K562 (cell line): ENCODE measurements at regions not wholly inside any gene's neighbourhood (a gene's known extent, or its start where the extent isn't known, plus 50 kb on each side); places are given as distances from the start of the nearest gene placed in this dataset.

Experiments
- ATAC-seq: fragments of 200-7000 bp; cut with Tn5 transposase; 3 replicates; pipeline ENCODE4 v1.9.1; 2020; ENCODE audit warnings: moderate library complexity
- BruUV-seq: library from RNA; stranded (reverse); fragments of 400-500 nt; replicated peaks from 2 replicates; lab custom pipeline; 2021; lab: Mats Ljungman, UMichigan
- CTCF ChIA-PET: fragments of 300-600 bp; formaldehyde crosslinking; extraction: SDS; loops from one replicate; lab custom pipeline; 2021; ENCODE audit warnings: low intra/inter-chr PET ratio; lab: Yijun Ruan, JAX
- POLR2A ChIA-PET: fragments of 300-600, 350-650 bp; sonication (Branson Sonifier 250); formaldehyde crosslinking; extraction: SDS; loops from one replicate; lab custom pipeline; 2021; ENCODE audit warnings: antibody characterized with exemption, inconsistent platforms; lab: Yijun Ruan, JAX
- DNase-seq, 4 experiments: peaks; one replicate each; pipeline versions ENCODE4 v3.0.0 to v3.0.0-alpha.2; 2011 to 2018; ENCODE audit warnings: low spot score in 3 of 4, mixed read lengths in 3 of 4; ENCODE audit errors: extremely low read depth in 1 of 4
- FAIRE-seq: peaks from 2 replicates; lab custom pipeline; 2011; peaks lifted over from hg19 to GRCh38; lab: Jason Lieb, UNC
- H2AFZ ChIP-seq: 2 replicates; pipeline ENCODE4 v1.6.0; 2011; ENCODE audit warnings: low read depth, low read length, control low read depth, inconsistent platforms
- H3K27ac ChIP-seq: fragments of 200-600 bp; 3 replicates; pipeline ENCODE4 v1.8.0; 2011; ENCODE audit warnings: low read depth, mild to moderate bottlenecking, control low read depth, inconsistent platforms, low read length, moderate library complexity, mixed read lengths; ENCODE audit errors: extremely low read depth
- H3K27me3 ChIP-seq, 2 experiments: fragments of 300-600 bp in 1 of 2; 2 replicates in 1 of 2; 3 replicates in 1 of 2; pipeline versions ENCODE4 v1.6.0 to v1.8.0; 2011; ENCODE audit warnings: inconsistent platforms in 2 of 2, low read length in 2 of 2, mild to moderate bottlenecking in 1 of 2, mixed read lengths in 1 of 2, moderate library complexity in 1 of 2; ENCODE audit not compliant: control insufficient read depth in 2 of 2, insufficient read depth in 2 of 2
- H3K36me3 ChIP-seq: fragments of 300-600 bp; 3 replicates; pipeline ENCODE4 v1.8.0; 2011; ENCODE audit warnings: mild to moderate bottlenecking, low read length, inconsistent platforms; ENCODE audit not compliant: control insufficient read depth, insufficient read depth
- H3K4me1 ChIP-seq, 2 experiments: fragments of 200-600 bp in 1 of 2; replicated peaks in 1 of 2; 2 replicates in 1 of 2; 3 replicates in 1 of 2; pipeline versions ENCODE4 v1.5.1 to v1.8.0; 2011; ENCODE audit warnings: inconsistent platforms in 2 of 2, low read length in 2 of 2, mild to moderate bottlenecking in 1 of 2, mixed read lengths in 1 of 2, moderate library complexity in 1 of 2; ENCODE audit not compliant: control insufficient read depth in 2 of 2, insufficient read depth in 2 of 2
- H3K4me2 ChIP-seq: 2 replicates; pipeline ENCODE4 v1.6.1; 2011; ENCODE audit warnings: low read length, control low read depth, inconsistent platforms, mixed read lengths; ENCODE audit not compliant: insufficient read depth
- H3K4me3 ChIP-seq: fragments of 200-600 bp; sonication (generic), shearing (Covaris generic); 2 replicates; pipeline ENCODE4 v1.5.1; 2016; ENCODE audit warnings: control low read depth, inconsistent platforms
- H3K79me2 ChIP-seq: fragments of 200-600 bp; 3 replicates; pipeline ENCODE4 v1.8.0; 2011; ENCODE audit warnings: low read length, inconsistent platforms; ENCODE audit not compliant: control insufficient read depth, insufficient read depth
- H3K9ac ChIP-seq, 2 experiments: 2 replicates each; pipeline versions ENCODE4 v1.6.0 to v1.6.1; 2011; ENCODE audit warnings: low read depth in 2 of 2, low read length in 2 of 2, control low read depth in 1 of 2, inconsistent platforms in 1 of 2, mild to moderate bottlenecking in 1 of 2, mixed read lengths in 1 of 2; ENCODE audit not compliant: insufficient read depth in 1 of 2
- H3K9me1 ChIP-seq: one replicate; pipeline ENCODE4 v1.6.0; 2011; ENCODE audit warnings: inconsistent platforms, mild to moderate bottlenecking, low read length, moderate library complexity; ENCODE audit not compliant: control insufficient read depth, insufficient read depth
- H3K9me3 ChIP-seq: replicated peaks from 2 replicates; pipeline ENCODE4 v1.5.1; 2011; ENCODE audit warnings: low read depth, low read length, inconsistent platforms; ENCODE audit not compliant: control insufficient read depth, insufficient read depth
- H4K20me1 ChIP-seq: replicated peaks from 2 replicates; pipeline ENCODE4 v1.6.1; 2011; ENCODE audit warnings: low read length, inconsistent platforms, mixed read lengths; ENCODE audit not compliant: control insufficient read depth, insufficient read depth
- FOXJ3 ChIP-seq: sonication (generic); formaldehyde crosslinking; IDR thresholded peaks from 2 replicates; pipeline ENCODE4 v1.4.0; 2020; ENCODE audit warnings: mild to moderate bottlenecking, missing genetic modification reagents
- MTF1 ChIP-seq: fragments of 250-450 bp; sonication (Bioruptor Pico); IDR thresholded peaks from 2 replicates; pipeline ENCODE4 v1.9.0; 2021; ENCODE audit warnings: moderate library complexity, mild to moderate bottlenecking, inconsistent platforms, borderline replicate concordance
- RHOXF2B ChIP-seq: fragments of 250-450 bp; sonication (Bioruptor Pico); conservative IDR thresholded peaks from 2 replicates; pipeline ENCODE4 v1.5.1; 2021
- TCF7 ChIP-seq: sonication (generic); IDR thresholded peaks from 2 replicates; pipeline ENCODE4 v1.6.1; 2016; ENCODE audit warnings: antibody characterized with exemption, borderline replicate concordance
- ZNF444 ChIP-seq: fragments of 250-450 bp; sonication (Bioruptor Pico); IDR thresholded peaks from 2 replicates; pipeline ENCODE4 v1.4.0; 2020; ENCODE audit warnings: mild to moderate bottlenecking, moderate library complexity
- ZNF699 ChIP-seq: fragments of 250-450 bp; sonication (Bioruptor Pico); IDR thresholded peaks from 2 replicates; pipeline ENCODE4 v1.8.0; 2021; ENCODE audit warnings: mild to moderate bottlenecking, moderate library complexity; ENCODE audit not compliant: insufficient replicate concordance
- WGBS: fragments of 100-300 bp; shearing (Covaris generic); methylation state at CpG from one replicate; pipeline ENCODE4 v1.1.6; 2016; ENCODE audit warnings: low coverage, mixed read lengths; ENCODE audit not compliant: insufficient coverage; ENCODE audit errors: missing lambda C conversion rate; 5-methylcytosine and 5-hydroxymethylcytosine counted together
- in situ Hi-C: fragments of 300-500 bp; cut with MboI; formaldehyde crosslinking; loops from 4 replicates; pipeline ENCODE4 v1.15.0; 2018; ENCODE audit warnings: inconsistent platforms, mixed read lengths
- intact Hi-C: fragments of 100-400 bp; cut with micrococcal nuclease; formaldehyde crosslinking; loops from 2 replicates; pipeline ENCODE4 v1.14.2; 2022
- TF ChIP-seq, protein P1 (sequence below): sonication (generic); formaldehyde crosslinking; IDR thresholded peaks from 2 replicates; pipeline ENCODE4 v1.8.1; 2023; ENCODE audit warnings: mild to moderate bottlenecking, missing genetic modification reagents
- TF ChIP-seq, protein P2 (sequence below), 2 experiments: fragments of 450-650 bp in 1 of 2; sonication (generic) in 1 of 2; formaldehyde crosslinking in 1 of 2; IDR thresholded peaks; 2 replicates each; pipeline versions ENCODE4 v1.7.1 to v1.9.0; 2016 to 2022; ENCODE audit warnings: inconsistent platforms in 1 of 2, mild to moderate bottlenecking in 1 of 2, missing genetic modification reagents in 1 of 2

DNA sequence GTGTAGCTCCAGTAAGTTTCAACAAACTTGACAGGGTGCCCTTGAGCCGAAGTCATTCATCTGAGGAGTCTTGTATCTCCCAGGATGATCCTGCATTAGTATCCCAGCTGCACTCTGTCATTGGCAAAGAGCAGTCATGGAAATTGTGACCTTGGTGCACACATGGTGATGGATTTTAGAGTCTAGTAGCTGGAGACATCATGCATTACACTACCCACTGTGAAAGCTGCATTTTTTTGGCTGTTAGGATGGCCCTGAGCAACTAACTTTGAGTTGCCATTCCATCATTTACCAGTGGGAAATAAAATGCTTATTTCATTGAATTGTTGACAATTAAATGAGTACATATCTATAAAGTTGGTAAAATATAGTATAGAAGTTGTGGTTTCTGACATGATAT lies 552.6 kb upstream of the CBLB start:
- Histone ChIP-seq H3K36me3 (no peaks in the 10 kb centered on the region), H3K27ac (no peak overlapping the region), H3K79me2 (no peaks in the 10 kb centered on the region), H3K4me3 (no peak overlapping the region), H3K4me2 (no peak overlapping the region), H3K9me3 (no peaks in the 10 kb centered on the region), H4K20me1 (no peaks in the 10 kb centered on the region), H3K9me1 (no peaks in the 10 kb centered on the region), H3K9ac (no peak overlapping the region), H3K4me1 (no peaks in the 10 kb centered on the region), H3K27me3 (no peaks in the 10 kb centered on the region), H2AFZ (no peak overlapping the region)
- ATAC-seq (no peak), DNase-seq (no peak), FAIRE-seq (no peak)
- in situ Hi-C loops (no loop called here), intact Hi-C loops (no loop called here)
- WGBS = no CpG with 5 or more reads among the region's 1 CpG
- BruUV-seq = no TSS peak
- ChIA-PET CTCF (no interaction called here), POLR2A (interaction anchor here (0.8 kb wide), 1 partner anchor 33 kb away, joined by 3 read pairs; no protein-coding TSS in a partner anchor)
- no peak for TF ChIP-seq ZNF444 (CRISPR knock-in tag)
- no peak for TF ChIP-seq TCF7
- no peak for TF ChIP-seq ZNF699
- no peak for TF ChIP-seq MTF1 (CRISPR knock-in tag)
- TF ChIP-seq, protein P1, sequence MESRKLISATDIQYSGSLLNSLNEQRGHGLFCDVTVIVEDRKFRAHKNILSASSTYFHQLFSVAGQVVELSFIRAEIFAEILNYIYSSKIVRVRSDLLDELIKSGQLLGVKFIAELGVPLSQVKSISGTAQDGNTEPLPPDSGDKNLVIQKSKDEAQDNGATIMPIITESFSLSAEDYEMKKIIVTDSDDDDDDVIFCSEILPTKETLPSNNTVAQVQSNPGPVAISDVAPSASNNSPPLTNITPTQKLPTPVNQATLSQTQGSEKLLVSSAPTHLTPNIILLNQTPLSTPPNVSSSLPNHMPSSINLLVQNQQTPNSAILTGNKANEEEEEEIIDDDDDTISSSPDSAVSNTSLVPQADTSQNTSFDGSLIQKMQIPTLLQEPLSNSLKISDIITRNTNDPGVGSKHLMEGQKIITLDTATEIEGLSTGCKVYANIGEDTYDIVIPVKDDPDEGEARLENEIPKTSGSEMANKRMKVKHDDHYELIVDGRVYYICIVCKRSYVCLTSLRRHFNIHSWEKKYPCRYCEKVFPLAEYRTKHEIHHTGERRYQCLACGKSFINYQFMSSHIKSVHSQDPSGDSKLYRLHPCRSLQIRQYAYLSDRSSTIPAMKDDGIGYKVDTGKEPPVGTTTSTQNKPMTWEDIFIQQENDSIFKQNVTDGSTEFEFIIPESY (CRISPR knock-in tag) = no peak
- no peak for TF ChIP-seq FOXJ3 (CRISPR knock-in tag)
- no peak for TF ChIP-seq RHOXF2B (CRISPR knock-in tag)
- TF ChIP-seq, protein P2, sequence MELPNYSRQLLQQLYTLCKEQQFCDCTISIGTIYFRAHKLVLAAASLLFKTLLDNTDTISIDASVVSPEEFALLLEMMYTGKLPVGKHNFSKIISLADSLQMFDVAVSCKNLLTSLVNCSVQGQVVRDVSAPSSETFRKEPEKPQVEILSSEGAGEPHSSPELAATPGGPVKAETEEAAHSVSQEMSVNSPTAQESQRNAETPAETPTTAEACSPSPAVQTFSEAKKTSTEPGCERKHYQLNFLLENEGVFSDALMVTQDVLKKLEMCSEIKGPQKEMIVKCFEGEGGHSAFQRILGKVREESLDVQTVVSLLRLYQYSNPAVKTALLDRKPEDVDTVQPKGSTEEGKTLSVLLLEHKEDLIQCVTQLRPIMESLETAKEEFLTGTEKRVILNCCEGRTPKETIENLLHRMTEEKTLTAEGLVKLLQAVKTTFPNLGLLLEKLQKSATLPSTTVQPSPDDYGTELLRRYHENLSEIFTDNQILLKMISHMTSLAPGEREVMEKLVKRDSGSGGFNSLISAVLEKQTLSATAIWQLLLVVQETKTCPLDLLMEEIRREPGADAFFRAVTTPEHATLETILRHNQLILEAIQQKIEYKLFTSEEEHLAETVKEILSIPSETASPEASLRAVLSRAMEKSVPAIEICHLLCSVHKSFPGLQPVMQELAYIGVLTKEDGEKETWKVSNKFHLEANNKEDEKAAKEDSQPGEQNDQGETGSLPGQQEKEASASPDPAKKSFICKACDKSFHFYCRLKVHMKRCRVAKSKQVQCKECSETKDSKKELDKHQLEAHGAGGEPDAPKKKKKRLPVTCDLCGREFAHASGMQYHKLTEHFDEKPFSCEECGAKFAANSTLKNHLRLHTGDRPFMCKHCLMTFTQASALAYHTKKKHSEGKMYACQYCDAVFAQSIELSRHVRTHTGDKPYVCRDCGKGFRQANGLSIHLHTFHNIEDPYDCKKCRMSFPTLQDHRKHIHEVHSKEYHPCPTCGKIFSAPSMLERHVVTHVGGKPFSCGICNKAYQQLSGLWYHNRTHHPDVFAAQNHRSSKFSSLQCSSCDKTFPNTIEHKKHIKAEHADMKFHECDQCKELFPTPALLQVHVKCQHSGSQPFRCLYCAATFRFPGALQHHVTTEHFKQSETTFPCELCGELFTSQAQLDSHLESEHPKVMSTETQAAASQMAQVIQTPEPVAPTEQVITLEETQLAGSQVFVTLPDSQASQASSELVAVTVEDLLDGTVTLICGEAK (IDR thresholded peaks at IDR 0.05) = no peak
- TF ChIP-seq, protein P2 (CRISPR knock-in tag; IDR thresholded peaks at IDR 0.05) = no peak
